ENCODE measurements at regions not wholly inside any gene's neighbourhood (a gene's known extent, or its start where the extent isn't known, plus 50 kb on each side); places are given as distances from the start of the nearest gene placed in this dataset.

GRCh38 chr16:58960484-58960883, 226.4 kb upstream of the GOT2 start:
- H3K36me3 ChIP-seq (ENCODE audit: low read depth): no peaks in the 10 kb centered on the region
- ATAC-seq (no peak), DNase-seq (no peak)
- TF ChIP-seq CTCF (IDR thresholded peaks at IDR 0.05): no peak
- intact Hi-C loops (cut with DNase I, micrococcal nuclease): no loop called here
- H3K4me1 ChIP-seq (ENCODE audit: low read depth): no peaks in the 10 kb centered on the region
- H3K9me3 ChIP-seq: peaks cover 17% of the 10 kb centered on the region
- no peak overlapping the region for H3K4me3 ChIP-seq

- no peaks in the 10 kb centered on the region for H3K4me1 ChIP-seq (ENCODE audit: low read depth)
- intact Hi-C loops (cut with DNase I, micrococcal nuclease): no loop called here
- no peaks in the 10 kb centered on the region for H3K36me3 ChIP-seq (ENCODE audit: low read depth)
- DNase-seq (no peak), ATAC-seq (no peak)
- peaks cover 17% of the 10 kb centered on the region for H3K9me3 ChIP-seq
- H3K4me3 ChIP-seq: no peak overlapping the region
- TF ChIP-seq CTCF (IDR thresholded peaks at IDR 0.05): no peak
Observed at GRCh38 chr16:58960034-58960433, 225.9 kb upstream of the GOT2 start.

DNA sequence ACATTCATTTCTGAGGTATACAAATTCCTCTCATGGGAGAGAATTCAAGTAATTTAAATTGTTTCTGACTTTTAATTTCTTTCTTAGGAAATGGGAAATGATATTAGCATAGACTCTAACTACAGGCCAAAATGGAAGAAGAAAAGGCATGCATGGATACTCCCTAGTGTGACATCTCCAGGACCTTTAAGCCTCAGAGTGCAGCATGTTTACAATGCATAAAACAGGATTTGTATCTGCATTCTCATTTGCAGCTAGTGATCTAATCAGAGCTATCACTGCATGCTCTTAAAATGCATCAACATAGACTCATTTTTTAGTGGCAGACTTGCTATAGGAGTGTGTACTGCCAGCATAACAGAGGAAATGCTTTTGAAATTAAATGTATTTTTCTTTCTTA, 224.6 kb upstream of the GOT2 start:
- ATAC-seq: no peak

DNA sequence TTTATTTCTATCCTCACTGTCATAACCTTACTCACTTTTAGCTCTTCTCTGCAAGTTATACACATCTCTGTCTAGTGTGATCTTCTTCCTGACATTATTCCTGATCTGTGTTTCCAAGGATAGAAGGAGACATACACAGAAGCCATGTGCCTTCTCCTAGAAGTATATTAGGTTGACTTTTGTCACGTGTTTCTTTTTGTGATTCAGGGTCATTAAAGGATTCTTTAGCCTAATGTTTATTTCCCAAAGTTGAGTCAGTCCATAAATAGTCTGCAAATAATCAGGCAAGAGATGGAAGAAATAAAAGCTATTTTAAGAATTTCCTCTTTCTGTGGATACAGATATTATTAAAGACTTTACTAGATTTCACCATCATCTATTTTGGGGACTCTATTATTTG, 214.1 kb upstream of the GOT2 start:
- Histone ChIP-seq H3K9me3 (peaks cover 13% of the 10 kb centered on the region), H3K4me1 (ENCODE audit: low read depth) (no peaks in the 10 kb centered on the region), H3K36me3 (ENCODE audit: low read depth) (no peaks in the 10 kb centered on the region), H3K4me3 (no peak overlapping the region)
- intact Hi-C loops (cut with DNase I, micrococcal nuclease): no loop called here
- no peak for TF ChIP-seq CTCF (IDR thresholded peaks at IDR 0.05)
- DNase-seq: no peak
- ATAC-seq: no peak

More for the DNA sequence above, 224.6 kb upstream of the GOT2 start:
- no peak overlapping the region for H3K4me3 ChIP-seq
- no peak for TF ChIP-seq CTCF (IDR thresholded peaks at IDR 0.05)
- intact Hi-C loops (cut with DNase I, micrococcal nuclease): no loop called here
- no peaks in the 10 kb centered on the region for H3K4me1 ChIP-seq (ENCODE audit: low read depth)
- H3K9me3 ChIP-seq: peaks cover 21% of the 10 kb centered on the region
- DNase-seq: no peak
- no peaks in the 10 kb centered on the region for H3K36me3 ChIP-seq (ENCODE audit: low read depth)

- intact Hi-C loops (cut with DNase I, micrococcal nuclease): no loop called here
- DNase-seq (no peak), ATAC-seq (no peak)
- H3K4me3 ChIP-seq: no peak overlapping the region
- no peak for TF ChIP-seq CTCF (IDR thresholded peaks at IDR 0.05)
- H3K4me1 ChIP-seq (ENCODE audit: low read depth): no peaks in the 10 kb centered on the region
- no peaks in the 10 kb centered on the region for H3K36me3 ChIP-seq (ENCODE audit: low read depth)
- H3K9me3 ChIP-seq: peaks cover 5% of the 10 kb centered on the region
Observed at GRCh38 chr16:58940609-58941008, 206.5 kb upstream of the GOT2 start.

GRCh38 chr16:58938811-58939210, 204.7 kb upstream of the GOT2 start:
- DNase-seq (no peak), ATAC-seq (no peak)
- Histone ChIP-seq H3K4me1 (ENCODE audit: low read depth) (no peaks in the 10 kb centered on the region), H3K4me3 (no peak overlapping the region), H3K36me3 (ENCODE audit: low read depth) (no peaks in the 10 kb centered on the region), H3K9me3 (peaks cover 8% of the 10 kb centered on the region)
- TF ChIP-seq CTCF (IDR thresholded peaks at IDR 0.05): no peak
- intact Hi-C loops (cut with DNase I, micrococcal nuclease): no loop called here

Measured in mucosa of descending colon (tissue), 3 donors.